ENCODE measurements at regions not wholly inside any gene's neighbourhood (a gene's known extent, or its start where the extent isn't known, plus 50 kb on each side); places are given as distances from the start of the nearest gene placed in this dataset.

DNA sequence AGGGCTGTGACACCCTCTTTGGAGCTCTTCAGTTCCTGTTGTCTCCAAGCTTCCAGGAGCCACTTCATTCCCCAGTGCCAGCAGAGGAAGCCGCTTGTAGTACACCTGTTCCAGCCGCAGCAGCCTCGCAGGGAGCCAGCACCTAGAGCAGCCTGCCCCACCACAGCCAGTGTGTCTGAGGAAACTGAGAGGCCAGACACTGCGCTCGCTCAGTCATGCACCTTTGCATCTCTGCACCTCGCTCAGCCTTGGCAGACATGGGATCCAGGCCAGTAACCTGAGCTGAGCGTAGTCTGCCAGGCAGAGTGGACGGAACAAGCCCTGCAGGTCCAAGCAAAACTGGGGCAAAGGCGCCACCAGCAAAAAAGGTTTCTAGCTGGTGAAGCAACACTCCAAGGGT, 1072.1 kb downstream of the JRKL start:
- Mint-ChIP-seq H3K36me3 (ENCODE audit: low read depth) (no peaks in the 10 kb centered on the region), H3K9me3 (peaks cover 55% of the 10 kb centered on the region), H3K27me3 (ENCODE audit: low read depth) (no peaks in the 10 kb centered on the region)

DNA sequence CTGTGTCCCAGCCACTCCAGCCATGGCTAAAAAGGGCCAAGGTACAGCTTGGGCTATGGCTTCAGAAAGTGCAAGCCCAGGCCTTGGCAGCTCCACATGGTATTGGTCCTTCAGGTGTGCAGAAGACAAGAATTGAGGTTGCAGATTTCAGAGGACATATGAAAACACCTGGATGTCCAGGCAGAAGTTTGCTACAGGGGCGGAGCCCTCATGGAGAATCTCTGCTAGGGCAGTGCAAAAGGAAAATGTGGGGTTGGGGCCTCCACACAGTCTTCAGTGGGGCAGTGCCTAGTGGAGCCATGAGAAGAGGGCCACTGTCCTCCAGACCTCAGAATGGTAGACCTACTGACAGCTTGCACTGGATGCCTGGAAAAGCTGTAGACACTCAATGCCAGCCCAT, 1074.1 kb downstream of the JRKL start:
- H3K36me3 Mint-ChIP-seq (ENCODE audit: low read depth) = no peaks in the 10 kb centered on the region
- no peak overlapping the region for H3K4me3 Mint-ChIP-seq
- no peak overlapping the region for H3K27ac Mint-ChIP-seq
- H3K4me1 Mint-ChIP-seq (ENCODE audit: low read depth) = no peaks in the 10 kb centered on the region
- peaks cover 62% of the 10 kb centered on the region for H3K9me3 Mint-ChIP-seq
- H3K27me3 Mint-ChIP-seq (ENCODE audit: low read depth) = no peaks in the 10 kb centered on the region
- DNase-seq (ENCODE audit: low spot score) = no peak

More for the DNA sequence above, 1072.1 kb downstream of the JRKL start:
- Mint-ChIP-seq H3K4me3 (no peak overlapping the region), H3K4me1 (ENCODE audit: low read depth) (no peaks in the 10 kb centered on the region), H3K27ac (no peak overlapping the region)
- DNase-seq (ENCODE audit: low spot score) = no peak

DNA sequence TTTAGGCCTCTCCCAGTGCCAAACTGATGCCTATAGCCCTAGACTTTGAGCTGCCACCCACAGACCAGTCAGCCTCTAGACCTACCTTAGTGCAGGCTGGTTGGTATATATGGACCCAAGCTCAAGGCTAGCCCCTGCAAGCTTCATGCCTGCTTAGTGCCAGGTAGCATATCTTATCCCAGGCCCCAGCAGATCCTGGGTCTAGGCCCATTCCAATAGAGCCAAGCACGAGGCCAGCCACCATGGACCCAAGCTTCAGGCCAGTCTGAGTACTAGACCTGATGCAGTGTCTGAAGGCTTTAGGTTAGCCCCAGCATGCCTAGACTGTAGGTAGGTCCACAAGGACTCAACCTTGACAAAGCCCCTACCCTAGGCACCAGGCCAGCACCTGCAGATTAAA, 1081.7 kb downstream of the JRKL start:
- Mint-ChIP-seq H3K27me3 (ENCODE audit: low read depth) (no peaks in the 10 kb centered on the region), H3K27ac (no peak overlapping the region), H3K9me3 (peaks cover 57% of the 10 kb centered on the region), H3K36me3 (ENCODE audit: low read depth) (no peaks in the 10 kb centered on the region), H3K4me1 (ENCODE audit: low read depth) (no peaks in the 10 kb centered on the region), H3K4me3 (no peak overlapping the region)
- DNase-seq (ENCODE audit: low spot score) = no peak

DNA sequence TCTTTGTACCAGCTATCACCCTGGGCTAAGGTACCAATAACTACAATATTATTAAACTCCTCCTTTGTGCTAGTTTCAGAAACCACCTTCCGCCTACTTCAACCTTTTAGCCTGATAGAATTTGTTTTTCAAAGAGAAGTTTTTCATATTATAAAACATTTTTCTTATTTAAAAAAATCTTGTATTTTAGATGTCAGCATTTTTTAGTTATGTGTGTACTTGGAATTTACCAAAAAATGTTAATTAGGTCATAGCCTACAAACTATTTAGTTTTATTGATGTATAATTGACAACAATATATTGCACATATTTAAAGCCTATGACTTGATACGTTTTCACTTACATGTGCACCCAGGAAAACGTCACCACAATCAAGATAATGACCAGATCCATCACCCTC, 1097.6 kb downstream of the JRKL start:
- Mint-ChIP-seq H3K36me3 (ENCODE audit: low read depth) (no peaks in the 10 kb centered on the region), H3K4me1 (ENCODE audit: low read depth) (no peaks in the 10 kb centered on the region)
- no peak for DNase-seq (ENCODE audit: low spot score)

DNA sequence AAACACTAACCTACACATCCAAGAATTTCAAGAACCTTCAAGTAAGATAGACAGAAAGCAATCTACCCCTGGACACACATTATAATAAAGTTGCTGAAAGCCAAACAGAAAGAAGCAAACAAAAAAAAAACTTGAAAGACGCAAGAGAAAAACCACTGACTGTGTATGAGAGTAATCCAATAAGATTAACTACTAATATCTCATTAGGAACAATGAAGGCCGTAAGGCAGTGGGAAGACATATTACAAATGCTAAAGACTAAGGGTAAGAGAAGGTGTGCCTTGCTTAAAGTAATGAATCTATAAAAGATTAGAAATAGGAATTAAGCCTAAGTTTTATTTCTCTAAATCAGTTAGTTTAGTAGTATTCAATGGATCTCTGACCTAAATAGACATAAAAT, 1109.1 kb downstream of the JRKL start:
- Mint-ChIP-seq H3K4me3 (no peak overlapping the region), H3K4me1 (ENCODE audit: low read depth) (no peaks in the 10 kb centered on the region), H3K36me3 (ENCODE audit: low read depth) (no peaks in the 10 kb centered on the region), H3K27me3 (ENCODE audit: low read depth) (no peaks in the 10 kb centered on the region), H3K9me3 (peaks cover 41% of the 10 kb centered on the region), H3K27ac (no peak overlapping the region)
- DNase-seq (ENCODE audit: low spot score) = no peak

More for the DNA sequence above, 1097.6 kb downstream of the JRKL start:
- Mint-ChIP-seq H3K9me3 (peaks cover 41% of the 10 kb centered on the region), H3K27me3 (ENCODE audit: low read depth) (no peaks in the 10 kb centered on the region), H3K4me3 (no peak overlapping the region), H3K27ac (no peak overlapping the region)

DNA sequence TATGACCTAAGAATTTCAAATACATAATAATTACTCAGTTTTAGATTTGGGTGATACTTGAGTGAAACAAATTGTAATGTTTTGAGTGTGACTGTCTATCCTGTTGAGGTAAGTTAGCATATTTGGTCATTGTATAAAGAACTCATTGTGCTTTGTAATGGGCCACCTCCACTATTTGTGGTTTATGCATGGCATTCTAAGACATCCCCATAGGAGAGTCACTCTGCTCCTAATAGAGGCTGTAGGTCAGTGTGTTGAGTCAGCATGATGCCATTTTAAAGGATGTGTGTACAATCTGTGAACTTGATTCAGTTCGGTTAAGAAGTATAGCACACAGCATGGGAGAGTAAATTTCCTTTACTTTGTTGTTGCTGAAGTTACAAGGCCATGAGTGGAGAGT, 1112.4 kb downstream of the JRKL start:
- H3K36me3 Mint-ChIP-seq (ENCODE audit: low read depth) = no peaks in the 10 kb centered on the region
- no peaks in the 10 kb centered on the region for H3K27me3 Mint-ChIP-seq (ENCODE audit: low read depth)
- no peak overlapping the region for H3K4me3 Mint-ChIP-seq
- DNase-seq (ENCODE audit: low spot score) = no peak
- H3K9me3 Mint-ChIP-seq = peaks cover 47% of the 10 kb centered on the region
- H3K4me1 Mint-ChIP-seq (ENCODE audit: low read depth) = no peaks in the 10 kb centered on the region
- no peak overlapping the region for H3K27ac Mint-ChIP-seq

DNA sequence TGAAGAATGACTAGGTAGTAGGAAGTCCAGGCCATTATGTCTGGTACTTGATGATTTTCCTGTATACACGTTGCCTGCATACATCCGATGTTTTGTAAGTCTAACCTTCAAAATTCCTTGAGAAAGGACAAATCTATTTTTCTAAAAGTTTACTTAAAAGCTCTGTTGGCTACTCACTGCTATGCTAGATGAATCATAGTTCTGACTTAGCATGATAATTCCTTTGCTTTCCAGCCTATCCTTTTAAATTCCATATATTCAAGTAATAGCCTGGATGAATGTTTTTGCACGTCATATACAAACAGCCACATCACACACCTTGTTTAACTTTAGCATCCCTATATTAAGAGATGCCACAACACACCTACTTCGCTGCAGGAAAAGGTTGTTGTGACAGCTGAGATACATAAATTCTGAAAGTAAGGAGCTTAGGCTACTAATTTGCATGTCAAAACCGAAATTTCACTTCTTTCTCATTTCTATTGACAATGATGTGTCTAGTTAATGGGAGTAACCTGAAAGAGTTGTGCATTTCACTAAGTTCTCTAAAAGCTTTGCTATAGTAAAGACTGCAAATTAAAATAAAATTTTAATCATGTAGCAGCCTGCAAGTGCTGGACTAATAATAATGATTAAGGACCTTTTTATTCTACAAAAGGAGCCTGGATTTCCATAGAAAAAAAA, 1116.4 kb downstream of the JRKL start:
- no peaks in the 10 kb centered on the region for H3K36me3 Mint-ChIP-seq (ENCODE audit: low read depth)
- no peak overlapping the region for H3K27ac Mint-ChIP-seq

DNA sequence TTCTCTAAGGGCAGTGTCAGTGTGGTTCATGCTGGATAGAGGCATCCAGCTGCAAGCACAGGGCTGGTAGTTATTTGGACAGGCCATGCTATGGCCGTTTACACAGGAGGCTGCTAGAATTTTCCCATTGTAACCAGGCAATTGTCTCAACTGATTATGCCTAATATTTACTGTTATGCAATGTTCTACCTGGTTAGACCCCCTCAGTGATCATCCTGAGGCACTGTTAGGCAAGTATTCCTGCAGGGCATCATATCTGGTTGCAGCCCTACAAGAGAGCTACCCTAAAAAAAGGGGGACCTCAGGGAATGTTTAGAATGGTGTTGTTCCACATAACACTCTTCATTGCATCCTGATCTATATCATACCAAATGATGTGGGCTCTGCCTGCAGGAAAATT, 1124.6 kb downstream of the JRKL start:
- Mint-ChIP-seq H3K27ac (no peak overlapping the region), H3K4me3 (no peak overlapping the region), H3K4me1 (ENCODE audit: low read depth) (no peaks in the 10 kb centered on the region), H3K27me3 (ENCODE audit: low read depth) (no peaks in the 10 kb centered on the region), H3K36me3 (ENCODE audit: low read depth) (no peaks in the 10 kb centered on the region), H3K9me3 (peaks cover 43% of the 10 kb centered on the region)
- no peak for DNase-seq (ENCODE audit: low spot score)

More for the DNA sequence above, 1116.4 kb downstream of the JRKL start:
- DNase-seq (ENCODE audit: low spot score) = no peak
- peaks cover 56% of the 10 kb centered on the region for H3K9me3 Mint-ChIP-seq
- H3K4me1 Mint-ChIP-seq (ENCODE audit: low read depth) = no peaks in the 10 kb centered on the region
- H3K4me3 Mint-ChIP-seq = no peak overlapping the region
- H3K27me3 Mint-ChIP-seq (ENCODE audit: low read depth) = no peaks in the 10 kb centered on the region

DNA sequence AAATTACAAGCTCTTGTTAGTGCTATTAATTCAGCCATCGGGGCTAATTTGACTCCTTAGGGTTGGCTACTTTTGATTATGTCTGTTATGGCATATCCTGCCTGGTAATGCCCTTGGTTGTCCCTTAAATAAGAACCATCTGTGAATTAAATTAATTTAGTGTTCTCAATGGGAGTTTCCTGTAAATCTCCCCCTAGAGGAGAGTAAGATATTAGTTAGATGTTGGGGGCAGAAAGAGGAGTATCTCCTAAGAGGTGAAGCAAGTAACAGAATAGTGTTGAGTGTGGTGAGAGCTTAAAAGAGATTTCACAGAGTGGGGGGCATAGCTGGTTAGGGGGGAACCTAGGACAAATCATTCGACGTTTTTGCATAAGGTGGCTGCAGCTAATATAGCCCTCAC, 1126.9 kb downstream of the JRKL start:
- H3K4me1 Mint-ChIP-seq (ENCODE audit: low read depth) = no peaks in the 10 kb centered on the region
- H3K27me3 Mint-ChIP-seq (ENCODE audit: low read depth) = no peaks in the 10 kb centered on the region
- no peak for DNase-seq (ENCODE audit: low spot score)
- H3K4me3 Mint-ChIP-seq = no peak overlapping the region
- no peaks in the 10 kb centered on the region for H3K36me3 Mint-ChIP-seq (ENCODE audit: low read depth)
- H3K9me3 Mint-ChIP-seq = peaks cover 36% of the 10 kb centered on the region
- no peak overlapping the region for H3K27ac Mint-ChIP-seq

DNA sequence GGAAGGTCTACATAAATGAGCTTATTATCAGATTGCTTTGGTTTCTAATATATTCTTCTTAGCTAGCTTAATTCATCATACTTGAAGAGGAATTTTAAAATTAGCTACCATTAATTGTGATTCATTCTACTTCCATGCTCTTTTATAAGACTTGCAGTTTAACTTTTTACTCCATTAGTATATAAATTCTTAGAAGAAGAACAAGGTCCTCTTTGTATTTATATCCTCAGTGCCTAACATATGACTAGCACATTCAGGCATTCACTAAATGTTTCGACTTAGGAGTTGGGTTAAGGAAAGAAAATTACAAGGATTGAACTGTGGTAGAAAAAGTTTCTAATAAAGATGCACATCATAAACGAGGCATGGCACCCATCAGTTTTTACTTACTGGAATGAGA, 1135.5 kb downstream of the JRKL start:
- Mint-ChIP-seq H3K27ac (no peak overlapping the region), H3K27me3 (ENCODE audit: low read depth) (no peaks in the 10 kb centered on the region), H3K36me3 (ENCODE audit: low read depth) (no peaks in the 10 kb centered on the region), H3K4me1 (ENCODE audit: low read depth) (no peaks in the 10 kb centered on the region), H3K4me3 (no peak overlapping the region), H3K9me3 (peaks cover 19% of the 10 kb centered on the region)
- no peak for DNase-seq (ENCODE audit: low spot score)

DNA sequence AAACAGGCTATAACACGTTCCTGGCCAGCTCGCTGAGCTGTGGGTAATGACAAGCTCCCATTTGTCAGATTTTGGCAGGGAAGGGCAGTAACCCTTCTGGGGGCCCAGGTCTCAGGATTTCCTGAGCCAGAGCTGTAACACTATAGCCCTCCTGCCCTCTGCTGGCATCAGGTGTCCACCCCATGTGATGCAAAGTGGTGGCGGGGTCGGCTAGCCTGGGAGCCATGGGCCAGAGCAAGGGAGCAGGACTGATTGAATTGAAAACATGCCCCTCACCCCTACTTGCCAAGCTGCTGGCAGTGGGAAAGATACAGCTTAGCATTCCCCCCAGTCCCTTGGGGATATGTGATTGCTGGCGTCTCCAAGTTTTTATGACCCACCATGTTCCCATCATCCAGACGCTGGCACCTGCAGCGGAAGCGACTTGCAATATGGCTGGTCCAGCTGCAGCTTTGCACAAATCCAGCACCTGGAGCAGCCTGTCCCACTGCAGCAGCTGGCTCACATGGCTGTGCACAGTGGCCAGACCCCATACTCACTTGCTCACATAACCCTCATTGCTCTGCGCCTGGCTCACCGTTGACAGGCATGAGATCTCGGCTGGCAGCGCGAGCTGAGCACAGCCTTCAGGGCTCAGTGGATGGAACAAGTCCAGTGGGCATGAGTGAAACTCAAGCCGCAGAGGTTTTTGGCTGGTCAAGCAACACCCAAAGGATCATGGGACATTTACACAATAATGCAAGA, 1147.8 kb downstream of the JRKL start:
- H3K27ac Mint-ChIP-seq = no peak overlapping the region
- H3K4me3 Mint-ChIP-seq = no peak overlapping the region
- no peaks in the 10 kb centered on the region for H3K36me3 Mint-ChIP-seq (ENCODE audit: low read depth)
- H3K27me3 Mint-ChIP-seq (ENCODE audit: low read depth) = no peaks in the 10 kb centered on the region
- H3K9me3 Mint-ChIP-seq = peaks cover 19% of the 10 kb centered on the region
- DNase-seq (ENCODE audit: low spot score) = no peak
- H3K4me1 Mint-ChIP-seq (ENCODE audit: low read depth) = no peaks in the 10 kb centered on the region

DNA sequence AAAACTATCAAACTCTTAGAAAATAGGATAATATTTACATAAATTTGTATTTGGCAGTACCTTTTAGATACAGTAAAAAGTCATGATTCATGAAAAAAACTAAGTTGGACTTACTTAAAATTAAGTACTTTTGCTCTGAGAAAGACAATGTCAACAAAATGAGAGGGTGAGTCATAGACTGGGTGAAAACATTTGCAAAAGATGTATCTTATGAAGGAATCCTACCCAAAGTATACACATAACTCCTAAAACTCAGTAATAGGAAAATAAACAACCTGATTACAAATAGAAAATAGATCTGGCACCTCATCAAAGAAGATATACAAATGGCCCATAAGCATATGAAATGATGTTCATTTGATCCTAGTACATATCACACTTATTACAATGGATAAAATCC, 1154.6 kb downstream of the JRKL start:
- no peak for DNase-seq (ENCODE audit: low spot score)
- H3K27me3 Mint-ChIP-seq (ENCODE audit: low read depth) = no peaks in the 10 kb centered on the region
- H3K4me3 Mint-ChIP-seq = no peak overlapping the region
- no peaks in the 10 kb centered on the region for H3K4me1 Mint-ChIP-seq (ENCODE audit: low read depth)
- no peaks in the 10 kb centered on the region for H3K36me3 Mint-ChIP-seq (ENCODE audit: low read depth)
- no peak overlapping the region for H3K27ac Mint-ChIP-seq
- H3K9me3 Mint-ChIP-seq = peaks cover 28% of the 10 kb centered on the region

DNA sequence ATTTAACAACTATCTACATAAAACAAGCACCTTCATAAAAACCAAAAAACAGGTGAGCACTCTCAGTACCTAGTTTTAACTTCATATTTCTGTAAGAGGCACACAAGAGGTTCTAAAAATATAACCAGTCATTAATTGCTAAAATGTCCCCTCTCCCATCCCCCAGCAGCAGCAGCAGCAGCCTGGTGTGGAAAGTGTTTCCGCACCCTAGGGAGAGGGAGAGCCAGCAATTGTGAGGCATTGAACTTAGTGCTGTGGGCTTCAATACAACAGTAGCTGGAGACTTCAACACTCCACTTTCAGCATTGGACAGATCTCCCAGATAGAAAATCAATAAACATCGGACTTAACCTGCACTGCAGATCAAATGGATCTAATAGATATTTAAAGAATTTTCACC, 1158.5 kb downstream of the JRKL start:
- no peak for DNase-seq (ENCODE audit: low spot score)
- Mint-ChIP-seq H3K4me1 (ENCODE audit: low read depth) (no peaks in the 10 kb centered on the region), H3K4me3 (no peak overlapping the region), H3K9me3 (peaks cover 10% of the 10 kb centered on the region), H3K27ac (no peak overlapping the region), H3K27me3 (ENCODE audit: low read depth) (no peaks in the 10 kb centered on the region), H3K36me3 (ENCODE audit: low read depth) (no peaks in the 10 kb centered on the region)

DNA sequence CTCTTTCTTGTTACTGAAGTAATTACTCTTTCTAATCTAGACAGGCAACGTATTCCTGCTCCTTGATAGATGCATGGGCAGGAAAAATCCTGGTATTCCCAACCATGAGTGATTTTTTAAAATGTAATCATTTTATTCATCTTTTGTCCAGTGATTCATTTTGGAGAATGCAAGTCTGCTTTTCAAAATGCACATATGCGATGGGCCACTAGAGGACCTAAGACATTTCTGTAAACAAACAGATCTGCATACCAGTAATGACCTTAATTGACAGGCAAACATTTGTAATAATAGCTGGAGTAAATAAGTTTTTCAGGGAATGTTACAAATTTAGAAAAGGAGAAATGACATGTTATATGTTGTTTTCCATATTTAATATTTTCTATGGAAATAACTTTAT, 1167.6 kb downstream of the JRKL start:
- no peak overlapping the region for H3K4me3 Mint-ChIP-seq
- H3K36me3 Mint-ChIP-seq (ENCODE audit: low read depth) = no peaks in the 10 kb centered on the region
- H3K4me1 Mint-ChIP-seq (ENCODE audit: low read depth) = no peaks in the 10 kb centered on the region
- no peaks in the 10 kb centered on the region for H3K27me3 Mint-ChIP-seq (ENCODE audit: low read depth)
- no peak overlapping the region for H3K27ac Mint-ChIP-seq
- H3K9me3 Mint-ChIP-seq = peaks cover 23% of the 10 kb centered on the region
- no peak for DNase-seq (ENCODE audit: low spot score)

DNA sequence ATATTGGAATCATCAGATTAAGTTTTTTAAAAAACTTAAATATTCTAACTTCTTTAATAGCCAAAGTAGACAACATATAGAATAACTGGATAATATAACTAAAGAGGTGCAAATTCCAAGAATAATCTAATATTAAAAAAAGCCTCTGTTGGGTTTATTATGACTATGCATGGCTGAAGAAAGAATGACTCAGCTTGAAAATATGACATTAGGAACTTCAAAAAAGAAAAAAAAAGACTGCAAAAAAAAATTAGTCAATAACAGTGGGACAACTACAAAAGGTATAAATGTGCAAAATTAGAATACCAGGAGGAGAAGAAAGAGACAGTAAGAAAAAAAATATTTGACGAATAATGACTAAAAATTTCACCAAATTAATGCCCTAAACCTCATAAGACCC, 1178.0 kb downstream of the JRKL start:
- Mint-ChIP-seq H3K9me3 (peaks cover 24% of the 10 kb centered on the region), H3K27ac (no peak overlapping the region), H3K4me1 (ENCODE audit: low read depth) (no peaks in the 10 kb centered on the region), H3K36me3 (ENCODE audit: low read depth) (no peaks in the 10 kb centered on the region), H3K27me3 (ENCODE audit: low read depth) (no peaks in the 10 kb centered on the region), H3K4me3 (no peak overlapping the region)
- DNase-seq (ENCODE audit: low spot score) = no peak

Measured in T-helper 2 cell treated with Interferon-gamma antibody and Interleukin-4, amounts not matched to agents 5 μg/mL and 100 μg/mL, for 36 hours (primary cell).